GM12878 (cell line): ENCODE measurements at regions not wholly inside any gene's neighbourhood (a gene's known extent, or its start where the extent isn't known, plus 50 kb on each side); places are given as distances from the start of the nearest gene placed in this dataset.

Experiments used
- ATAC-seq: fragments of 200-7000 bp; cut with Tn5 transposase; 3 replicates; pipeline ENCODE4 v1.9.1; 2020; ENCODE audit warnings: mild to moderate bottlenecking, moderate library complexity
- BruUV-seq: library from RNA; stranded (reverse); fragments of 400-500 nt; replicated peaks from 2 replicates; lab custom pipeline; 2021; lab: Mats Ljungman, UMichigan
- CTCF ChIA-PET: fragments of 300-600 bp; sonication (Branson Sonifier 250); formaldehyde crosslinking; extraction: SDS; loops from one replicate; lab custom pipeline; 2021; ENCODE audit warnings: inconsistent platforms; lab: Yijun Ruan, JAX
- POLR2A ChIA-PET: fragments of 350-600 bp; formaldehyde crosslinking; extraction: SDS; loops from one replicate; lab custom pipeline; 2021; ENCODE audit warnings: inconsistent platforms; lab: Charles Lee
- RAD21 ChIA-PET: fragments of 300-600 bp; sonication (Branson Sonifier 250); formaldehyde crosslinking; loops from one replicate; lab custom pipeline; 2023; ENCODE audit warnings: antibody characterized with exemption; ENCODE audit not compliant: unreplicated experiment; lab: Charles Lee
- SMC1A ChIA-PET: fragments of 300-600 bp; sonication (Branson Sonifier 250); formaldehyde crosslinking; loops from one replicate; lab custom pipeline; 2023; ENCODE audit not compliant: unreplicated experiment, uncharacterized antibody; lab: Charles Lee
- DNase-seq: peaks from one replicate; pipeline ENCODE4 v3.0.0-alpha.2; 2011; ENCODE audit warnings: low read depth, low spot score
- FAIRE-seq: peaks from 3 replicates; lab custom pipeline; 2011; peaks lifted over from hg19 to GRCh38; lab: Jason Lieb, UNC
- H2AFZ ChIP-seq: 2 replicates; pipeline ENCODE4 v1.6.0; 2011; ENCODE audit warnings: low read depth, low read length, control low read depth; ENCODE audit not compliant: control insufficient read depth
- H3K27ac ChIP-seq: 2 replicates; pipeline ENCODE4 v1.5.1; 2011; ENCODE audit warnings: control low read depth; ENCODE audit not compliant: control insufficient read depth, insufficient read depth
- H3K27me3 ChIP-seq, 2 experiments: replicated peaks in 1 of 2; 2 replicates each; pipeline versions ENCODE4 v1.6.0 to v1.6.1; 2011; ENCODE audit warnings: low read length in 1 of 2; ENCODE audit not compliant: control insufficient read depth in 2 of 2, insufficient read depth in 2 of 2
- H3K36me3 ChIP-seq, 2 experiments: 2 replicates each; pipeline ENCODE4 v1.5.1; 2011; ENCODE audit warnings: low read length in 1 of 2; ENCODE audit not compliant: control insufficient read depth in 2 of 2, insufficient read depth in 2 of 2
- H3K4me1 ChIP-seq: 2 replicates; pipeline ENCODE4 v1.6.1; 2011; ENCODE audit warnings: mild to moderate bottlenecking, low read length, moderate library complexity, mixed read lengths; ENCODE audit not compliant: control insufficient read depth, insufficient read depth
- H3K4me2 ChIP-seq: 2 replicates; pipeline ENCODE4 v1.6.0; 2011; ENCODE audit warnings: control low read depth; ENCODE audit not compliant: control insufficient read depth, insufficient read depth
- H3K4me3 ChIP-seq: fragments of 200-600 bp; sonication (generic); 2 replicates; pipeline ENCODE4 v1.5.1; 2016
- H3K79me2 ChIP-seq: 2 replicates; pipeline ENCODE4 v1.6.0; 2011; ENCODE audit warnings: low read length; ENCODE audit not compliant: control insufficient read depth, insufficient read depth
- H3K9ac ChIP-seq: 2 replicates; pipeline ENCODE4 v1.8.0; 2011; ENCODE audit warnings: low read length, control low read depth, mixed read lengths; ENCODE audit not compliant: control insufficient read depth, insufficient read depth
- H3K9me3 ChIP-seq: replicated peaks from 3 replicates; pipeline ENCODE4 v1.5.1; 2011; ENCODE audit warnings: mild to moderate bottlenecking, low read length; ENCODE audit not compliant: control insufficient read depth, insufficient read depth
- H4K20me1 ChIP-seq: 2 replicates; pipeline ENCODE4 v1.6.0; 2011; ENCODE audit not compliant: control insufficient read depth, insufficient read depth
- BHLHE40 ChIP-seq, 2 experiments: fragments of 450-650 bp in 1 of 2; IDR thresholded peaks; 2 replicates each; pipeline ENCODE4 v1.6.1; 2011 to 2017; ENCODE audit warnings: low read depth in 2 of 2, borderline replicate concordance in 1 of 2, improper control_type of control experiment in 1 of 2, low read length in 1 of 2, mild to moderate bottlenecking in 1 of 2
- CBFB ChIP-seq: IDR thresholded peaks from 2 replicates; pipeline ENCODE4 v1.6.1; 2016; ENCODE audit warnings: antibody characterized with exemption, low read depth
- MEF2B ChIP-seq: fragments of 450-650 bp; IDR thresholded peaks from 2 replicates; pipeline ENCODE4 v1.6.1; 2018; ENCODE audit warnings: mild to moderate bottlenecking, moderate library complexity; ENCODE audit not compliant: partially characterized antibody, poor library complexity, severe bottlenecking
- MYB ChIP-seq: fragments of 150-350 bp; IDR thresholded peaks from 2 replicates; pipeline ENCODE4 v1.6.1; 2014; ENCODE audit warnings: mild to moderate bottlenecking, low read depth, low read length, borderline replicate concordance
- PML ChIP-seq: IDR thresholded peaks from 2 replicates; pipeline ENCODE4 v1.6.1; 2012; ENCODE audit warnings: low read length, inconsistent platforms
- RAD21 ChIP-seq: IDR thresholded peaks from 2 replicates; pipeline ENCODE4 v1.6.1; 2011; ENCODE audit warnings: mild to moderate bottlenecking, low read depth, low read length, moderate library complexity; ENCODE audit not compliant: insufficient read depth
- SMAD1 ChIP-seq: fragments of 450-650 bp; IDR thresholded peaks from 2 replicates; pipeline ENCODE4 v1.6.1; 2018; ENCODE audit warnings: mild to moderate bottlenecking, low read depth; ENCODE audit not compliant: partially characterized antibody
- SMAD5 ChIP-seq: IDR thresholded peaks from 2 replicates; pipeline ENCODE4 v1.6.1; 2016; ENCODE audit warnings: antibody characterized with exemption, low read depth
- TAF1 ChIP-seq: IDR thresholded peaks from 2 replicates; pipeline ENCODE4 v1.6.1; 2011; ENCODE audit warnings: mild to moderate bottlenecking, low read depth, low read length, borderline replicate concordance
- TCF7 ChIP-seq: IDR thresholded peaks from 2 replicates; pipeline ENCODE4 v1.6.1; 2014; ENCODE audit warnings: antibody characterized with exemption, borderline replicate concordance
- YY1 ChIP-seq: IDR thresholded peaks from 2 replicates; pipeline ENCODE4 v1.6.1; 2011; ENCODE audit warnings: low read depth, mild to moderate bottlenecking, low read length
- ZBED1 ChIP-seq: IDR thresholded peaks from 2 replicates; pipeline ENCODE4 v1.6.1; 2016; ENCODE audit warnings: borderline replicate concordance
- ZNF384 ChIP-seq: IDR thresholded peaks from 2 replicates; pipeline ENCODE4 v1.6.1; 2012; ENCODE audit warnings: low read depth, mild to moderate bottlenecking, low read length, improper control_type of control experiment, borderline replicate concordance
- WGBS: methylation state at CpG from one replicate; pipeline ENCODE4 v1.1.6; 2016; ENCODE audit warnings: low lambda C conversion rate; ENCODE audit not compliant: insufficient replicate concordance, insufficient coverage; ENCODE audit errors: missing lambda C conversion rate; 5-methylcytosine and 5-hydroxymethylcytosine counted together
- in situ Hi-C: fragments of 300-500 bp; cut with MboI; formaldehyde crosslinking; loops from 9 replicates; pipeline ENCODE4 v1.14.3; 2018; ENCODE audit warnings: mixed read lengths
- intact Hi-C: fragments of 100-400 bp; cut with micrococcal nuclease; formaldehyde crosslinking; loops from one replicate; pipeline ENCODE4 v1.14.2; 2022; ENCODE audit not compliant: unreplicated experiment
- TF ChIP-seq, protein P1 (sequence below): IDR thresholded peaks from 2 replicates; pipeline ENCODE4 v1.6.1; 2012; ENCODE audit warnings: low read depth, low read length, improper control_type of control experiment
- TF ChIP-seq, protein P2 (sequence below): IDR thresholded peaks from 2 replicates; pipeline ENCODE4 v1.6.1; 2012; ENCODE audit warnings: mild to moderate bottlenecking, low read depth, low read length
- TF ChIP-seq, protein P3 (sequence below): IDR thresholded peaks from 2 replicates; pipeline ENCODE4 v1.6.1; 2012; ENCODE audit warnings: improper control_type of control experiment, low read depth, low read length; ENCODE audit not compliant: insufficient replicate concordance

DNA sequence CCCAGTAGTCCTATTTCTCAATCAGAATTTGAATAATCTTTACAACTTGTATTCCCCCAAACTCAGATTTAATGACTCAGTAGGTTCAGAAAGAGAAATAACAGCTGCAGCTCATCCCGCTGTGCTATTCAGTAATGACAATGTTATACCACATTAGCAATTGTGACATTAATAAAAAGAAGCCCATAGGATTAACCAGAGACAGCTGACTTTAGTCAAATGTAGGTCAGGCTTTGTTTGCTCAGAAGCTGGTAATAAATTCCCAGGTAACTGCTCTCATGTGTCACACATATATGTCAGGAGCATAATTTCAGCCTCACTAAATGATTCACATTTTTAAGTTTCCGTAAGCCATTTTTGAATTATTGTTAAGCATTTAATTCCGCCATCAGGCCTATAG, 222.0 kb upstream of the UBE2E2 start:
- FAIRE-seq, result no peak
- Histone ChIP-seq H3K27me3 (no peaks in the 10 kb centered on the region; a peak in 1 of 4 replicates), H4K20me1 (no peaks in the 10 kb centered on the region), H3K79me2 (no peaks in the 10 kb centered on the region), H3K4me3 (no peak overlapping the region), H3K4me1 (no peaks in the 10 kb centered on the region), H3K4me2 (no peak overlapping the region), H3K9me3 (no peaks in the 10 kb centered on the region; the same call in 2 of the 3 replicates), H3K36me3 (no peaks in the 10 kb centered on the region), H3K9ac (no peak overlapping the region), H3K27ac (no peak overlapping the region), H2AFZ (no peak overlapping the region)
- SMC1A ChIA-PET, result interaction anchor here (1.3 to 1.5 kb wide), 2 partner anchors 21 to 807 kb away, joined by 3 read pairs; no protein-coding TSS in a partner anchor
- RAD21 ChIA-PET, result no interaction called here
- WGBS, result 50% methylated on average over 3 of the region's 3 CpGs
- in situ Hi-C loops (no loop called here), intact Hi-C loops (no loop called here)
- no peak for DNase-seq
- no peak for ATAC-seq
- POLR2A ChIA-PET, result no interaction called here
- BruUV-seq, result no TSS peak
- CTCF ChIA-PET, result no interaction called here
- TF ChIP-seq CBFB, result no peak
- no peak for TF ChIP-seq TAF1
- no peak for TF ChIP-seq SMAD5
- TF ChIP-seq PML, result no peak
- TF ChIP-seq SMAD1, result no peak
- TF ChIP-seq, protein P1, sequence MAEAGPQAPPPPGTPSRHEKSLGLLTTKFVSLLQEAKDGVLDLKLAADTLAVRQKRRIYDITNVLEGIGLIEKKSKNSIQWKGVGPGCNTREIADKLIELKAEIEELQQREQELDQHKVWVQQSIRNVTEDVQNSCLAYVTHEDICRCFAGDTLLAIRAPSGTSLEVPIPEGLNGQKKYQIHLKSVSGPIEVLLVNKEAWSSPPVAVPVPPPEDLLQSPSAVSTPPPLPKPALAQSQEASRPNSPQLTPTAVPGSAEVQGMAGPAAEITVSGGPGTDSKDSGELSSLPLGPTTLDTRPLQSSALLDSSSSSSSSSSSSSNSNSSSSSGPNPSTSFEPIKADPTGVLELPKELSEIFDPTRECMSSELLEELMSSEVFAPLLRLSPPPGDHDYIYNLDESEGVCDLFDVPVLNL, result no peak
- no peak for TF ChIP-seq BHLHE40 (IDR thresholded peaks at IDR 0.05; ENCODE audit: borderline replicate concordance in 1 of 2, low read depth in 2 of 2, low read length in 1 of 2)
- TF ChIP-seq YY1, result no peak
- no peak for TF ChIP-seq MEF2B
- no peak for TF ChIP-seq ZBED1
- TF ChIP-seq, protein P2, sequence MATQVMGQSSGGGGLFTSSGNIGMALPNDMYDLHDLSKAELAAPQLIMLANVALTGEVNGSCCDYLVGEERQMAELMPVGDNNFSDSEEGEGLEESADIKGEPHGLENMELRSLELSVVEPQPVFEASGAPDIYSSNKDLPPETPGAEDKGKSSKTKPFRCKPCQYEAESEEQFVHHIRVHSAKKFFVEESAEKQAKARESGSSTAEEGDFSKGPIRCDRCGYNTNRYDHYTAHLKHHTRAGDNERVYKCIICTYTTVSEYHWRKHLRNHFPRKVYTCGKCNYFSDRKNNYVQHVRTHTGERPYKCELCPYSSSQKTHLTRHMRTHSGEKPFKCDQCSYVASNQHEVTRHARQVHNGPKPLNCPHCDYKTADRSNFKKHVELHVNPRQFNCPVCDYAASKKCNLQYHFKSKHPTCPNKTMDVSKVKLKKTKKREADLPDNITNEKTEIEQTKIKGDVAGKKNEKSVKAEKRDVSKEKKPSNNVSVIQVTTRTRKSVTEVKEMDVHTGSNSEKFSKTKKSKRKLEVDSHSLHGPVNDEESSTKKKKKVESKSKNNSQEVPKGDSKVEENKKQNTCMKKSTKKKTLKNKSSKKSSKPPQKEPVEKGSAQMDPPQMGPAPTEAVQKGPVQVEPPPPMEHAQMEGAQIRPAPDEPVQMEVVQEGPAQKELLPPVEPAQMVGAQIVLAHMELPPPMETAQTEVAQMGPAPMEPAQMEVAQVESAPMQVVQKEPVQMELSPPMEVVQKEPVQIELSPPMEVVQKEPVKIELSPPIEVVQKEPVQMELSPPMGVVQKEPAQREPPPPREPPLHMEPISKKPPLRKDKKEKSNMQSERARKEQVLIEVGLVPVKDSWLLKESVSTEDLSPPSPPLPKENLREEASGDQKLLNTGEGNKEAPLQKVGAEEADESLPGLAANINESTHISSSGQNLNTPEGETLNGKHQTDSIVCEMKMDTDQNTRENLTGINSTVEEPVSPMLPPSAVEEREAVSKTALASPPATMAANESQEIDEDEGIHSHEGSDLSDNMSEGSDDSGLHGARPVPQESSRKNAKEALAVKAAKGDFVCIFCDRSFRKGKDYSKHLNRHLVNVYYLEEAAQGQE, result no peak
- TF ChIP-seq, protein P3, sequence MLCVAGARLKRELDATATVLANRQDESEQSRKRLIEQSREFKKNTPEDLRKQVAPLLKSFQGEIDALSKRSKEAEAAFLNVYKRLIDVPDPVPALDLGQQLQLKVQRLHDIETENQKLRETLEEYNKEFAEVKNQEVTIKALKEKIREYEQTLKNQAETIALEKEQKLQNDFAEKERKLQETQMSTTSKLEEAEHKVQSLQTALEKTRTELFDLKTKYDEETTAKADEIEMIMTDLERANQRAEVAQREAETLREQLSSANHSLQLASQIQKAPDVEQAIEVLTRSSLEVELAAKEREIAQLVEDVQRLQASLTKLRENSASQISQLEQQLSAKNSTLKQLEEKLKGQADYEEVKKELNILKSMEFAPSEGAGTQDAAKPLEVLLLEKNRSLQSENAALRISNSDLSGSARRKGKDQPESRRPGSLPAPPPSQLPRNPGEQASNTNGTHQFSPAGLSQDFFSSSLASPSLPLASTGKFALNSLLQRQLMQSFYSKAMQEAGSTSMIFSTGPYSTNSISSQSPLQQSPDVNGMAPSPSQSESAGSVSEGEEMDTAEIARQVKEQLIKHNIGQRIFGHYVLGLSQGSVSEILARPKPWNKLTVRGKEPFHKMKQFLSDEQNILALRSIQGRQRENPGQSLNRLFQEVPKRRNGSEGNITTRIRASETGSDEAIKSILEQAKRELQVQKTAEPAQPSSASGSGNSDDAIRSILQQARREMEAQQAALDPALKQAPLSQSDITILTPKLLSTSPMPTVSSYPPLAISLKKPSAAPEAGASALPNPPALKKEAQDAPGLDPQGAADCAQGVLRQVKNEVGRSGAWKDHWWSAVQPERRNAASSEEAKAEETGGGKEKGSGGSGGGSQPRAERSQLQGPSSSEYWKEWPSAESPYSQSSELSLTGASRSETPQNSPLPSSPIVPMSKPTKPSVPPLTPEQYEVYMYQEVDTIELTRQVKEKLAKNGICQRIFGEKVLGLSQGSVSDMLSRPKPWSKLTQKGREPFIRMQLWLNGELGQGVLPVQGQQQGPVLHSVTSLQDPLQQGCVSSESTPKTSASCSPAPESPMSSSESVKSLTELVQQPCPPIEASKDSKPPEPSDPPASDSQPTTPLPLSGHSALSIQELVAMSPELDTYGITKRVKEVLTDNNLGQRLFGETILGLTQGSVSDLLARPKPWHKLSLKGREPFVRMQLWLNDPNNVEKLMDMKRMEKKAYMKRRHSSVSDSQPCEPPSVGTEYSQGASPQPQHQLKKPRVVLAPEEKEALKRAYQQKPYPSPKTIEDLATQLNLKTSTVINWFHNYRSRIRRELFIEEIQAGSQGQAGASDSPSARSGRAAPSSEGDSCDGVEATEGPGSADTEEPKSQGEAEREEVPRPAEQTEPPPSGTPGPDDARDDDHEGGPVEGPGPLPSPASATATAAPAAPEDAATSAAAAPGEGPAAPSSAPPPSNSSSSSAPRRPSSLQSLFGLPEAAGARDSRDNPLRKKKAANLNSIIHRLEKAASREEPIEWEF, result no peak
- no peak for TF ChIP-seq TCF7
- TF ChIP-seq ZNF384, result no peak
- TF ChIP-seq RAD21, result no peak
- TF ChIP-seq MYB, result no peak
